Astrocyte (in vitro differentiated cells and primary cell): ENCODE measurements at regions not wholly inside any gene's neighbourhood (a gene's known extent, or its start where the extent isn't known, plus 50 kb on each side); places are given as distances from the start of the nearest gene placed in this dataset.

Experiments
- EZH2 ChIP-seq: IDR thresholded peaks from 2 replicates; pipeline ENCODE4 v1.6.1; 2012; ENCODE audit warnings: mild to moderate bottlenecking, low read length, inconsistent platforms; ENCODE audit not compliant: insufficient read depth
- TF ChIP-seq, protein P1 (sequence below): IDR thresholded peaks from 2 replicates; pipeline ENCODE4 v1.5.1; 2011; ENCODE audit warnings: low read depth, mild to moderate bottlenecking, inconsistent platforms, low read length, moderate library complexity; ENCODE audit not compliant: insufficient read depth

DNA sequence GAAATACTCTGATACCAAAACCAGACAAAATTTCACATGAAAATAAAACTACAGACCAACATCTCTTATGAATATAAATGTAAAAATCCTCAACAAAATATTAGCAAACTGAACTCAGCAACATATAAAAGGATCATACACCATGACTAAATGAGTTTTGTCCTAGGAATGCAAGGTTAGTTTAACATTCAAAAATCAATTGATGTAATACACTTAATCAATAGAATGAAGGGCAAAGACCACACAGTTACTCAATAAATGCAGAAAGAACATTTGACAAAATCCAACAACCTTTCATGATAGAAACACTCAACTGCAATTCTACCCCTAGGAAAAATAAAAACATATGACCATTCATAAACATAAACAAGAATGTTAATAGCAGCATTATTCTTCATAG is 50.2 kb upstream of the DCTD start:
- TF ChIP-seq, protein P1, sequence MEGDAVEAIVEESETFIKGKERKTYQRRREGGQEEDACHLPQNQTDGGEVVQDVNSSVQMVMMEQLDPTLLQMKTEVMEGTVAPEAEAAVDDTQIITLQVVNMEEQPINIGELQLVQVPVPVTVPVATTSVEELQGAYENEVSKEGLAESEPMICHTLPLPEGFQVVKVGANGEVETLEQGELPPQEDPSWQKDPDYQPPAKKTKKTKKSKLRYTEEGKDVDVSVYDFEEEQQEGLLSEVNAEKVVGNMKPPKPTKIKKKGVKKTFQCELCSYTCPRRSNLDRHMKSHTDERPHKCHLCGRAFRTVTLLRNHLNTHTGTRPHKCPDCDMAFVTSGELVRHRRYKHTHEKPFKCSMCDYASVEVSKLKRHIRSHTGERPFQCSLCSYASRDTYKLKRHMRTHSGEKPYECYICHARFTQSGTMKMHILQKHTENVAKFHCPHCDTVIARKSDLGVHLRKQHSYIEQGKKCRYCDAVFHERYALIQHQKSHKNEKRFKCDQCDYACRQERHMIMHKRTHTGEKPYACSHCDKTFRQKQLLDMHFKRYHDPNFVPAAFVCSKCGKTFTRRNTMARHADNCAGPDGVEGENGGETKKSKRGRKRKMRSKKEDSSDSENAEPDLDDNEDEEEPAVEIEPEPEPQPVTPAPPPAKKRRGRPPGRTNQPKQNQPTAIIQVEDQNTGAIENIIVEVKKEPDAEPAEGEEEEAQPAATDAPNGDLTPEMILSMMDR: no peak
- no peak for TF ChIP-seq EZH2
